Uterus (tissue), 3 donors: ENCODE measurements at regions not wholly inside any gene's neighbourhood (a gene's known extent, or its start where the extent isn't known, plus 50 kb on each side); places are given as distances from the start of the nearest gene placed in this dataset.

ENCODE experiments used
- DNase-seq, 2 donors: peaks; one replicate each; pipeline ENCODE4 v3.0.0-alpha.2; 2019 to 2020
- H3K27ac ChIP-seq, 2 donors: fragments of 200-600 bp; sonication (generic); 1 replicate in 1 of 2; 2 replicates in 1 of 2; pipeline ENCODE4 v1.5.1; 2016 to 2018
- H3K27me3 ChIP-seq, 2 donors: fragments of 200-600 bp; sonication (generic); one replicate each; pipeline ENCODE4 v1.5.1; 2018 to 2019; ENCODE audit warnings: control low read depth in 1 of 2
- H3K36me3 ChIP-seq, 2 donors: fragments of 200-600 bp; sonication (generic); one replicate each; pipeline ENCODE4 v1.5.1; 2019; ENCODE audit warnings: control low read depth in 1 of 2
- H3K4me1 ChIP-seq, 2 donors: fragments of 200-600 bp; sonication (generic); one replicate each; pipeline ENCODE4 v1.5.1; 2018 to 2019; ENCODE audit warnings: control low read depth in 1 of 2
- H3K4me3 ChIP-seq, 2 donors: fragments of 200-600 bp; sonication (generic); 1 replicate in 1 of 2; 2 replicates in 1 of 2; pipeline ENCODE4 v1.5.1; 2018 to 2019; ENCODE audit warnings: mild to moderate bottlenecking in 1 of 2
- H3K9me3 ChIP-seq, 2 donors: fragments of 200-600 bp; sonication (generic); one replicate each; pipeline ENCODE4 v1.5.1; 2019; ENCODE audit warnings: control low read depth in 1 of 2
- POLR2A ChIP-seq, 2 donors: fragments of 450-650 bp; IDR thresholded peaks; one replicate each; pipeline ENCODE4 v1.6.1; 2016; ENCODE audit warnings: antibody characterized with exemption in 2 of 2, mild to moderate bottlenecking in 1 of 2, moderate library complexity in 1 of 2
- intact Hi-C: fragments of 100-400 bp; cut with DNase I; formaldehyde crosslinking; loops from one replicate; pipeline ENCODE4 v1.15.1; 2023; ENCODE audit warnings: low total_unique reads
- TF ChIP-seq, protein P1 (sequence below), 4 experiments: fragments of 200-600 bp in 2 of 4; fragments of 450-650 bp in 2 of 4; sonication (generic) in 2 of 4; IDR thresholded peaks; one replicate each; pipeline ENCODE4 v1.5.1; 2016 to 2019; ENCODE audit warnings: antibody characterized with exemption in 4 of 4, mild to moderate bottlenecking in 2 of 4, moderate library complexity in 1 of 4
- donor health status: DM: yes; HTN: yes; CAD: no.

- TF ChIP-seq, protein P1, sequence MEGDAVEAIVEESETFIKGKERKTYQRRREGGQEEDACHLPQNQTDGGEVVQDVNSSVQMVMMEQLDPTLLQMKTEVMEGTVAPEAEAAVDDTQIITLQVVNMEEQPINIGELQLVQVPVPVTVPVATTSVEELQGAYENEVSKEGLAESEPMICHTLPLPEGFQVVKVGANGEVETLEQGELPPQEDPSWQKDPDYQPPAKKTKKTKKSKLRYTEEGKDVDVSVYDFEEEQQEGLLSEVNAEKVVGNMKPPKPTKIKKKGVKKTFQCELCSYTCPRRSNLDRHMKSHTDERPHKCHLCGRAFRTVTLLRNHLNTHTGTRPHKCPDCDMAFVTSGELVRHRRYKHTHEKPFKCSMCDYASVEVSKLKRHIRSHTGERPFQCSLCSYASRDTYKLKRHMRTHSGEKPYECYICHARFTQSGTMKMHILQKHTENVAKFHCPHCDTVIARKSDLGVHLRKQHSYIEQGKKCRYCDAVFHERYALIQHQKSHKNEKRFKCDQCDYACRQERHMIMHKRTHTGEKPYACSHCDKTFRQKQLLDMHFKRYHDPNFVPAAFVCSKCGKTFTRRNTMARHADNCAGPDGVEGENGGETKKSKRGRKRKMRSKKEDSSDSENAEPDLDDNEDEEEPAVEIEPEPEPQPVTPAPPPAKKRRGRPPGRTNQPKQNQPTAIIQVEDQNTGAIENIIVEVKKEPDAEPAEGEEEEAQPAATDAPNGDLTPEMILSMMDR (IDR thresholded peaks at IDR 0.05): no peak
- no peak for TF ChIP-seq POLR2A (IDR thresholded peaks at IDR 0.05)
- intact Hi-C loops: no loop called here
- no peak for DNase-seq
- no peaks in the 10 kb centered on the region for H3K9me3 ChIP-seq
- H3K27me3 ChIP-seq: no peaks in the 10 kb centered on the region
- no peaks in the 10 kb centered on the region for H3K36me3 ChIP-seq
- no peak overlapping the region for H3K4me3 ChIP-seq
- no peak overlapping the region for H3K27ac ChIP-seq
- H3K4me1 ChIP-seq: no peaks in the 10 kb centered on the region
Measured at GRCh38 chr1:147849098-147849895, 53.3 kb upstream of the GJA8 start.

GRCh38 chr1:147850737-147851136, 51.9 kb upstream of the GJA8 start:
- no peaks in the 10 kb centered on the region for H3K4me1 ChIP-seq
- intact Hi-C loops: no loop called here
- H3K4me3 ChIP-seq: no peak overlapping the region
- no peaks in the 10 kb centered on the region for H3K9me3 ChIP-seq
- TF ChIP-seq, protein P1 (IDR thresholded peaks at IDR 0.05): no peak
- no peak for TF ChIP-seq POLR2A (IDR thresholded peaks at IDR 0.05)
- H3K27me3 ChIP-seq: no peaks in the 10 kb centered on the region
- H3K27ac ChIP-seq: no peak overlapping the region
- no peak for DNase-seq
- H3K36me3 ChIP-seq: no peaks in the 10 kb centered on the region

DNA sequence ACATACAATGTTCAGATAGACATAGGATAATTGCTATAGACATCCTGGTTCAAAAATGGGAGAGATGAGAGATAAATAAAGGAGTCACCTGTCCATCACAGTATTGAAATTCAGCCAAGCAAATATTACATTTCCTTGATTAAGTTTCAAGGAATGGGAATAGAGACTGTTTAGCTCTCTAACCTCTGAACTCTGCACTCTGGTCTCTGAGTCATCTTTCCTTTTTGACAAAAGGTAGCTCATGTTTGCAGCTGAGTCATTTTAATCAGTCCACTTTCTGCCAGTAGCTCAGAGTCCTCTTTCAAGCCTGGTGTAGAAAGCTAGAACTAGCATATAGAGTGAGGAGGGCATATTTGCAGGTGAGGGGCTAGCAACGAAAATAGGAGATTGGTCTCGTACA, 51.4 kb upstream of the GJA8 start:
- intact Hi-C loops: no loop called here
- H3K27me3 ChIP-seq: no peaks in the 10 kb centered on the region

DNA sequence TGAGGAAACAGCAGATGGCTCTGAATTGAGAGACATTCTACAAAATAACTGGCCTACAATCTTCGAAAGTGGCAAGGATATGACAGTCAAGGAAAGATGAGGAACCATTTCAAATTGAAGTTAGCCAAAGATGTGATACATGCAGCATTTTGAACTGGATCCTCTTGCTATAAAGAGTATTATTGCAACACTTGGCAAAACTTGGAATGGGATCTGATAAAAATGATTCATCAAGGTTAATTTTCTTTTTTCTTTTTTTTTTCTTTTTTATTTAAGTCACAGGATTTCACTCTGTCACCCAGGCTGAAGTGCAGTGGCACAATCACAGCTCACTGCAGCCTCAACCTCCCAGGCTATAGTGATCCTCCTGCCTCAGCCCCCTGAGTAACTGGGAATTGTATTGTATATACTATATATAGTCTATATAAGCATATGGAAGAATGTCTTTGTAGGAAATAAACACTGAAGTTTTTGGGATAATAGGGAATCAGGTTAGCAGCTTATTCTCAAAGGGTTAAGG, 49.8 kb upstream of the GJA8 start:
- no peaks in the 10 kb centered on the region for H3K36me3 ChIP-seq
- no peaks in the 10 kb centered on the region for H3K27me3 ChIP-seq
- TF ChIP-seq, protein P1 (IDR thresholded peaks at IDR 0.05): no peak
- TF ChIP-seq POLR2A (IDR thresholded peaks at IDR 0.05): no peak
- no peak overlapping the region for H3K27ac ChIP-seq
- intact Hi-C loops: no loop called here
- H3K4me1 ChIP-seq: no peaks in the 10 kb centered on the region
- H3K9me3 ChIP-seq: no peaks in the 10 kb centered on the region
- no peak for DNase-seq
- H3K4me3 ChIP-seq: no peak overlapping the region

More for the DNA sequence above, 51.4 kb upstream of the GJA8 start:
- DNase-seq: no peak
- H3K36me3 ChIP-seq: no peaks in the 10 kb centered on the region
- no peak overlapping the region for H3K27ac ChIP-seq
- no peak overlapping the region for H3K4me3 ChIP-seq
- H3K9me3 ChIP-seq: no peaks in the 10 kb centered on the region
- no peak for TF ChIP-seq POLR2A (IDR thresholded peaks at IDR 0.05)
- TF ChIP-seq, protein P1 (IDR thresholded peaks at IDR 0.05): no peak
- H3K4me1 ChIP-seq: no peaks in the 10 kb centered on the region
